HFFc6 (cell line): ENCODE measurements at regions not wholly inside any gene's neighbourhood (a gene's known extent, or its start where the extent isn't known, plus 50 kb on each side); places are given as distances from the start of the nearest gene placed in this dataset.

Source experiments
- DNase-seq: peaks from one replicate; pipeline ENCODE4 v3.0.0-alpha.2; 2018
- H3K27ac Mint-ChIP-seq: 2 replicates; pipeline ENCODE4 v1.8.0; 2020; ENCODE audit warnings: mild to moderate bottlenecking, mixed read lengths
- H3K27me3 Mint-ChIP-seq: 2 replicates; pipeline ENCODE4 v1.8.0; 2021; ENCODE audit warnings: mild to moderate bottlenecking, moderate library complexity, mixed read lengths; ENCODE audit not compliant: insufficient read depth
- H3K36me3 Mint-ChIP-seq: 2 replicates; pipeline ENCODE4 v1.8.0; 2021; ENCODE audit warnings: low read depth, mixed read lengths
- H3K4me1 Mint-ChIP-seq: 2 replicates; pipeline ENCODE4 v1.8.0; 2020; ENCODE audit warnings: low read depth, mixed read lengths
- H3K4me3 Mint-ChIP-seq: 2 replicates; pipeline ENCODE4 v1.8.0; 2020; ENCODE audit warnings: mild to moderate bottlenecking, moderate library complexity, mixed read lengths
- H3K9me3 Mint-ChIP-seq: 2 replicates; pipeline ENCODE4 v1.8.0; 2020; ENCODE audit warnings: mild to moderate bottlenecking, mixed read lengths
- TF ChIP-seq, protein P1 (sequence below): fragments of 200-600 bp; sonication (generic); IDR thresholded peaks from 2 replicates; pipeline ENCODE4 v1.5.0; 2021; ENCODE audit warnings: antibody characterized with exemption, mild to moderate bottlenecking

DNA sequence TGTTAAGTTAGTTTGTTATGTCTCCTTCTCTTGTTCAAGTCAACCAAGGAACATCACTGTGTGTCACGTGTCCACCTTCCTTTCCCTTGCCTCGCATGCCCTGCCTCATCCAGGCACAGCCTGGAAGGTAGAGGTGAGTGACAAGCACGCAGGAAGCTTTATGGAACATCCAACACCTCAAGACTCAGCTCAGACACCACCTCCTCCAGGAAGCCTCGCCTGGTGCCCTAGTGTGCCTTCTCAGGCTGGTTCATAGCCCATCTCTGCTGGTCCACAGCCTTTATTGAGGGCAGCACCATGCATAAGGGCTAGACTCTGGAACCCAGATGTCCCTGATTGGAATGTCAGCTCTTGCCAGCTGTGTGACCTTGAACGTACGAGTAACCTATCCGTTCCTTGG lies 224.3 kb downstream of the ANKRD60 start:
- H3K4me3 Mint-ChIP-seq, result no peak overlapping the region
- 0 out of 2 replicates have a peak, but pooled peaks cover 5% of the 10 kb centered on the region for H3K36me3 Mint-ChIP-seq
- TF ChIP-seq, protein P1, sequence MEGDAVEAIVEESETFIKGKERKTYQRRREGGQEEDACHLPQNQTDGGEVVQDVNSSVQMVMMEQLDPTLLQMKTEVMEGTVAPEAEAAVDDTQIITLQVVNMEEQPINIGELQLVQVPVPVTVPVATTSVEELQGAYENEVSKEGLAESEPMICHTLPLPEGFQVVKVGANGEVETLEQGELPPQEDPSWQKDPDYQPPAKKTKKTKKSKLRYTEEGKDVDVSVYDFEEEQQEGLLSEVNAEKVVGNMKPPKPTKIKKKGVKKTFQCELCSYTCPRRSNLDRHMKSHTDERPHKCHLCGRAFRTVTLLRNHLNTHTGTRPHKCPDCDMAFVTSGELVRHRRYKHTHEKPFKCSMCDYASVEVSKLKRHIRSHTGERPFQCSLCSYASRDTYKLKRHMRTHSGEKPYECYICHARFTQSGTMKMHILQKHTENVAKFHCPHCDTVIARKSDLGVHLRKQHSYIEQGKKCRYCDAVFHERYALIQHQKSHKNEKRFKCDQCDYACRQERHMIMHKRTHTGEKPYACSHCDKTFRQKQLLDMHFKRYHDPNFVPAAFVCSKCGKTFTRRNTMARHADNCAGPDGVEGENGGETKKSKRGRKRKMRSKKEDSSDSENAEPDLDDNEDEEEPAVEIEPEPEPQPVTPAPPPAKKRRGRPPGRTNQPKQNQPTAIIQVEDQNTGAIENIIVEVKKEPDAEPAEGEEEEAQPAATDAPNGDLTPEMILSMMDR, result no peak

GRCh38 chr20:58003525-58003924 lies 224.9 kb downstream of the ANKRD60 start:
- Mint-ChIP-seq H3K36me3 (0 out of 2 replicates have a peak, but pooled peaks cover 5% of the 10 kb centered on the region), H3K27ac (no peak overlapping the region), H3K4me1 (peaks cover 9% of the 10 kb centered on the region; the same call in 1 of the 2 replicates), H3K4me3 (no peak overlapping the region), H3K9me3 (peaks cover 5% of the 10 kb centered on the region; the same call in 1 of the 2 replicates), H3K27me3 (peaks cover 4% of the 10 kb centered on the region)
- DNase-seq, result no peak
- TF ChIP-seq, protein P1, result no peak

More for the DNA sequence above, 224.3 kb downstream of the ANKRD60 start:
- Mint-ChIP-seq H3K27me3 (peaks cover 4% of the 10 kb centered on the region), H3K27ac (no peak overlapping the region), H3K9me3 (peaks cover 5% of the 10 kb centered on the region; the same call in 1 of the 2 replicates), H3K4me1 (peaks cover 9% of the 10 kb centered on the region; the same call in 1 of the 2 replicates)
- no peak for DNase-seq

DNA sequence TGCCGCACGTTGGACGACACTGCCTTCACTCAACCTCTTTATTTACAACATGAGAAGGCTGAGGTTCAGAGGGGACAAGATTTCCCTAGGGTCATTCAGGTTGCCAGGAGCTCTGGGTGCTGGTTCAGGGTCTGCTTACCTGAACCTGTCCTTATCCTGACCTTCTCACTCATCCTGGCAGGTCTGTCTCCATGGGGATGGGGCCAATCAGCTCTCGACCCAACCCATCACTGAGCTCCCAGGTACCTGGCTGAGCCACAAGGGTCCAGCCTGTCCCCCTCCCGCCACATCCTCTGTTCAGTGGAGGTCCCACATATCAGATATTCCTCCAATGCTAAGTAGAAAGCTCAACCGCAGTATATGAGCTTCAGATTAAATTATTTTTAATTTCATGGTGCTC lies 225.6 kb downstream of the ANKRD60 start:
- Mint-ChIP-seq H3K27me3 (peaks cover 4% of the 10 kb centered on the region), H3K36me3 (0 out of 2 replicates have a peak, but pooled peaks cover 5% of the 10 kb centered on the region), H3K4me1 (peaks cover 9% of the 10 kb centered on the region; the same call in 1 of the 2 replicates), H3K27ac (no peak overlapping the region), H3K9me3 (peaks cover 5% of the 10 kb centered on the region; the same call in 1 of the 2 replicates), H3K4me3 (no peak overlapping the region)
- TF ChIP-seq, protein P1, result no peak
- DNase-seq, result no peak

DNA sequence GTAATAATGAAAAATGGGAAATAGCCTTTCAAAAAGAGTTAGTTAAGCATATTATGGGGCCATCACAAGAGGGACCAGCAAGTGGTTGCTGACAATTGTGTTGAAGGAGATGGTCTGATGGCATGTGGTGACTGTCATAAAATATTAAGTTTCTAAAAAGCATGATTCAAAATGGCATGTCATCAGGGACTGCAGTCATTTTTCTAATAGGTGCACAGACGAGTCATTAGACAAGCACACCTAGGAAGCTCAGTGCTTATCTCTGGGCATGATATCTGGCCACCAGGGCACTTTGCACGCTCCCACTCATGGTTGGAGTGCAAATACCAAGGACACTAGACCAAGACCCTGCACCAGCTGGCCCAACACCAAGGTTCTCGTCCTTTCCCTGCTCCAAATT lies 226.5 kb downstream of the ANKRD60 start:
- Mint-ChIP-seq H3K27ac (no peak overlapping the region), H3K4me1 (peaks cover 16% of the 10 kb centered on the region), H3K36me3 (0 out of 2 replicates have a peak, but pooled peaks cover 5% of the 10 kb centered on the region), H3K27me3 (peaks cover 4% of the 10 kb centered on the region), H3K9me3 (peaks cover 5% of the 10 kb centered on the region; the same call in 1 of the 2 replicates), H3K4me3 (no peak overlapping the region)
- no peak for DNase-seq
- TF ChIP-seq, protein P1, result no peak

GRCh38 chr20:58001381-58001780 lies 227.1 kb downstream of the ANKRD60 start:
- no peak for DNase-seq
- H3K27me3 Mint-ChIP-seq, result peaks cover 4% of the 10 kb centered on the region
- 0 out of 2 replicates have a peak, but pooled peaks cover 5% of the 10 kb centered on the region for H3K36me3 Mint-ChIP-seq
- H3K4me3 Mint-ChIP-seq, result no peak overlapping the region
- TF ChIP-seq, protein P1, result no peak
- H3K27ac Mint-ChIP-seq, result no peak overlapping the region
- H3K9me3 Mint-ChIP-seq, result peaks cover 5% of the 10 kb centered on the region; the same call in 1 of the 2 replicates
- H3K4me1 Mint-ChIP-seq, result peaks cover 21% of the 10 kb centered on the region
